ENCODE measurements at regions not wholly inside any gene's neighbourhood (a gene's known extent, or its start where the extent isn't known, plus 50 kb on each side); places are given as distances from the start of the nearest gene placed in this dataset.

DNA sequence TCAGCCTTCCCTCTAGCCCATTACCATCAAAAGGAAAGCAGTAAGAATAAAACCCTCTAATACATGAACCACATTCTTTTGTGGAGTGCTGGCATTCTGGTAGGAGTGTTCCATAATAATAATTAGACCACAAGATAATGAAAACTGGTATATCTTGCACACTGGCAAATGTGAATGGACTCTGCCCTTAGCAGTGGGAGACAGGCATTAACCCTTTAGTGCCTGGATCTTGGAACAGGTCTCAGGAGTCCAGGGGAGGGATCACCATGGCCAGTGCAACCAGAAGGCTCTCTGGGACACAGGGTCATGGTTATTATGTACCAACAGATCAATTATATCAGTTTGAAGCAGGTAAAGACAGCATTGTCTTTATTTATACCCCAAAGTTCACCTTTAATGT, 387.5 kb upstream of the TMPO start:
- TF ChIP-seq POLR2A (IDR thresholded peaks at IDR 0.05) (no peak), CTCF (IDR thresholded peaks at IDR 0.05) (no peak)

Measured in tibial nerve (tissue), 3 donors.